H1 (cell line): ENCODE measurements at regions not wholly inside any gene's neighbourhood (a gene's known extent, or its start where the extent isn't known, plus 50 kb on each side); places are given as distances from the start of the nearest gene placed in this dataset.

Source experiments
- BCL11A ChIP-seq, 2 experiments: IDR thresholded peaks; one replicate each; pipeline ENCODE4 v1.6.1; 2011; ENCODE audit warnings: low read depth in 2 of 2, low read length in 2 of 2, mild to moderate bottlenecking in 2 of 2
- CTCF ChIP-seq, 3 experiments: IDR thresholded peaks; 1 replicate in 2 of 3; 2 replicates in 1 of 3; pipeline versions ENCODE4 v1.5.1 to v1.6.1; 2011; ENCODE audit warnings: low read length in 3 of 3, mild to moderate bottlenecking in 3 of 3, inconsistent platforms in 2 of 3, low read depth in 1 of 3, moderate library complexity in 1 of 3; ENCODE audit not compliant: insufficient read depth in 1 of 3; ENCODE audit errors: control extremely low read depth in 1 of 3
- RBBP5 ChIP-seq: IDR thresholded peaks from 2 replicates; pipeline ENCODE4 v1.7.1; 2012; ENCODE audit warnings: low read depth, mild to moderate bottlenecking, inconsistent platforms, low read length, moderate library complexity, borderline replicate concordance
- SP2 ChIP-seq: IDR thresholded peaks from 2 replicates; pipeline ENCODE4 v1.6.1; 2012; ENCODE audit warnings: mild to moderate bottlenecking, low read length, inconsistent platforms
- SUZ12 ChIP-seq: fragments of 200-600 bp; sonication (generic); IDR thresholded peaks from 2 replicates; pipeline ENCODE4 v1.6.1; 2012; ENCODE audit warnings: mild to moderate bottlenecking, inconsistent platforms, low read length, moderate library complexity, mixed read lengths

- no peak for TF ChIP-seq BCL11A (IDR thresholded peaks at IDR 0.05; ENCODE audit: low read depth in 2 of 2, low read length in 2 of 2)
- TF ChIP-seq SP2: no peak
- no peak for TF ChIP-seq SUZ12
- TF ChIP-seq CTCF (IDR thresholded peaks at IDR 0.05; ENCODE audit: control extremely low read depth in 1 of 3, insufficient read depth in 1 of 3, low read depth in 1 of 3, low read length in 3 of 3): no peak
- TF ChIP-seq RBBP5: no peak
These were observed 110.9 kb upstream of the CCDC196 start for GRCh38 chr14:66375046-66375964.
